Common myeloid progenitor, CD34-positive (primary cell): ENCODE measurements at regions not wholly inside any gene's neighbourhood (a gene's known extent, or its start where the extent isn't known, plus 50 kb on each side); places are given as distances from the start of the nearest gene placed in this dataset.

Source experiments
- CTCF ChIA-PET: fragments of 350-600 bp; sonication (Branson Sonifier 250); formaldehyde crosslinking; loops from one replicate; lab custom pipeline; 2021; ENCODE audit warnings: antibody characterized with exemption; lab: Charles Lee
- POLR2A ChIA-PET: fragments of 350-600 bp; sonication (Branson Sonifier 250); formaldehyde crosslinking; loops from one replicate; lab custom pipeline; 2021; ENCODE audit warnings: antibody characterized with exemption; lab: Charles Lee
- DNase-seq, 3 donors: peaks; one replicate each; pipeline versions ENCODE4 v3.0.0 to v3.0.0-alpha.2; 2013
- H3K27ac ChIP-seq, 2 experiments: 1 replicate in 1 of 2; 2 replicates in 1 of 2; pipeline ENCODE4 v1.7.0; 2013; ENCODE audit warnings: inconsistent platforms in 2 of 2, low read length in 2 of 2, mild to moderate bottlenecking in 2 of 2, low read depth in 1 of 2, moderate library complexity in 1 of 2; ENCODE audit not compliant: severe bottlenecking in 2 of 2, insufficient read depth in 1 of 2, poor library complexity in 1 of 2
- H3K27me3 ChIP-seq, 5 experiments: replicated peaks in 2 of 5; 1 replicate in 3 of 5; 2 replicates in 2 of 5; pipeline versions ENCODE4 v1.6.1 to v1.7.0; 2013; ENCODE audit warnings: low read length in 4 of 5, mild to moderate bottlenecking in 2 of 5, moderate library complexity in 2 of 5, inconsistent platforms in 1 of 5; ENCODE audit not compliant: insufficient read depth in 5 of 5, control insufficient read depth in 4 of 5
- H3K36me3 ChIP-seq, 4 experiments: 1 replicate in 2 of 4; 2 replicates in 2 of 4; pipeline versions ENCODE4 v1.6.1 to v1.7.0; 2013; ENCODE audit warnings: low read length in 3 of 4, control low read depth in 1 of 4, mild to moderate bottlenecking in 1 of 4; ENCODE audit not compliant: control insufficient read depth in 4 of 4, insufficient read depth in 4 of 4
- H3K4me1 ChIP-seq, 4 experiments: 1 replicate in 3 of 4; 2 replicates in 1 of 4; pipeline versions ENCODE4 v1.6.1 to v1.7.1; 2013; ENCODE audit warnings: low read length in 3 of 4, mild to moderate bottlenecking in 3 of 4, control low read depth in 1 of 4, inconsistent platforms in 1 of 4, moderate library complexity in 1 of 4; ENCODE audit not compliant: control insufficient read depth in 4 of 4, insufficient read depth in 4 of 4; ENCODE audit errors: control extremely low read depth in 1 of 4
- H3K4me3 ChIP-seq, 7 experiments: 1 replicate in 4 of 7; 2 replicates in 3 of 7; pipeline versions ENCODE4 v1.5.1 to v1.7.0; 2013; ENCODE audit warnings: mild to moderate bottlenecking in 7 of 7, low read length in 6 of 7, moderate library complexity in 6 of 7, inconsistent platforms in 2 of 7, low read depth in 2 of 7, control low read depth in 1 of 7; ENCODE audit not compliant: insufficient read depth in 4 of 7, control insufficient read depth in 1 of 7; ENCODE audit errors: extremely low read depth in 1 of 7
- H3K9me3 ChIP-seq, 5 experiments: 1 replicate in 4 of 5; 2 replicates in 1 of 5; pipeline versions ENCODE4 v1.6.1 to v1.7.1; 2013; ENCODE audit warnings: low read length in 4 of 5, mild to moderate bottlenecking in 2 of 5, inconsistent platforms in 1 of 5, low read depth in 1 of 5, moderate library complexity in 1 of 5; ENCODE audit not compliant: control insufficient read depth in 4 of 5, insufficient read depth in 2 of 5; ENCODE audit errors: control extremely low read depth in 1 of 5
- WGBS: methylation state at CpG from one replicate; pipeline ENCODE4 v1.1.5; 2013; ENCODE audit not compliant: insufficient coverage; 5-methylcytosine and 5-hydroxymethylcytosine counted together

DNA sequence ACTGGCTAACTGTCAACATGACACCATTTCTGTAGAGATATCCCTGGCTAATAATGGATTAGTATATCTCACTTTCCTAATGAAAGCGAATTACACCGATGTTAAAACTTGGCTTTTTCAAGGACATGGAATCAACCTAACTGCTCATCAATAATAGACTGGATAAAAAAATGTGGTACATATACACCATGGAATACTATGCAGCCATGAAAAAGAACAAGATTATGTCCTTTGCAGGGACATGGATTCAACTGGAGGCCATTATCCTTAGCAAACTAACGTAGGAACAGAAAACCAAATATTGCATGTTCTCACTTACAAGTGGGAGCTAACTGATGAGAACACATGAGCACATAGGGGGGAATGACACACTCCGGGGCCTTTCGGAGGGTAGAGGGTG is 62.6 kb downstream of the ZIC1 start:
- ChIA-PET POLR2A (no interaction called here), CTCF (no interaction called here)
- DNase-seq: no peak
- 100% methylated on average over 1 of the region's 5 CpGs for WGBS
- Histone ChIP-seq H3K4me1 (no peaks in the 10 kb centered on the region), H3K4me3 (no peak overlapping the region), H3K27me3 (no peaks in the 10 kb centered on the region), H3K9me3 (no peaks in the 10 kb centered on the region), H3K36me3 (no peaks in the 10 kb centered on the region), H3K27ac (no peak overlapping the region)

DNA sequence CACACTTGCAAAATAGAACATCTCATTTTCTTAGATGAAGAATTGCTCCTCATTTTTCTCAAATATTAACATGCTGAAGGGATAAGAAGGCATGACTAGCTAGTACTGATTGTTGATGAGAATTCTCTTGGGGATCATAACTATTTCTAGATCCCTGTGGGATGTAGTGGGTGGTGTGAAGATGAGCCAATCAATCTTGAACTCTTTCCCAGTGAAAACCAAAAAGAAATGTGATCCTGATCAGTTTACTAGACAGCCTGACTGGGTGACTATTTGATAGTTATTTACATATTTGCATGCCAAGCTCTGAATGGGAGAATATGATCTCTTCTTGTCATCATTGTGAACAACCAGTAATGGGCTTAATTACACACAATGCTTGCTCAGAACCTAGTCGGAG is 63.7 kb downstream of the ZIC1 start:
- Histone ChIP-seq H3K36me3 (no peaks in the 10 kb centered on the region), H3K9me3 (no peaks in the 10 kb centered on the region), H3K4me1 (no peaks in the 10 kb centered on the region), H3K27me3 (no peaks in the 10 kb centered on the region), H3K4me3 (no peak overlapping the region), H3K27ac (no peak overlapping the region)
- ChIA-PET POLR2A (no interaction called here), CTCF (no interaction called here)
- DNase-seq: no peak
- 100% methylated on average over 1 of the region's 1 CpG for WGBS

DNA sequence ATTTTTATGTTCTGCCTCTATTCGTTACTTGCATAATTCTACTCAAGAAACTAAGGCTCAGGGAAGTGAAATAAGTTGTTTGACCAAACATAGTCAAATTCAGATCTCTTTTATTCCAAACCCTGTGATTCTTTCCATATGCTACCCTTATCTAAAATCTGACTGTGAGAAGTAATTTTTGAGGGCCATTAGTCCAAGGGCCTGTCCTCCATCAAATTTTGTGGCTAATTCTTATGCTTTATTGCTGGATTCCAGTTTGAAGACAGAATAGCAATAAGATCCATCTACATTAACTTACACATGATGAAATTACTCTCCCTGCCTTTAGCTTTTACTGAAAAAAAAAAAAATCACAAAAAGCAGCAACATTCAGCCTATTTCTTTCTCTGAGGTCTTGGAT is 74.0 kb downstream of the ZIC1 start:
- Histone ChIP-seq H3K4me3 (no peak overlapping the region), H3K36me3 (no peaks in the 10 kb centered on the region), H3K9me3 (peaks cover 0 to 1% (median 0%) of the 10 kb centered on the region in 5 experiments), H3K27ac (no peak overlapping the region), H3K4me1 (no peaks in the 10 kb centered on the region), H3K27me3 (no peaks in the 10 kb centered on the region)
- ChIA-PET POLR2A (no interaction called here), CTCF (no interaction called here)
- DNase-seq: no peak
- WGBS: no CpG with 5 or more reads among the region's 1 CpG

DNA sequence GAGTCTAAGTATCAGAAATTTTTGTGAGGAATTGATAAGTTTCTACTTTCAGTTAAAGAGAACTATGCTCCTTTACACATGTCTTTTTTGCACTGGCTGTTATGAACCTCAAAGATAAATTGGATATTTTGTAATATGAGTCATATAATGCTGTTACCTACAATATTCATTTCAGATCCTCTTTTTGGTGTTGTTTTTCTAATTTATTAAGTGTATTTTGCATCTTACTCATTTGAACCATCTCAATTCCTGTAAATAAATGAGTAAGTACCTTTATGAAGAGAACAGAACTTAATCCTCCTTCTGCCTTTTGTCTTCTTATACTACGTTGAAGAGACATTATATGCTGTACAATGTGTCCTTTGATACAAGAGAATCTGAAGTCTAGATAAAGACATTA is 74.4 kb downstream of the ZIC1 start:
- H3K27me3 ChIP-seq: no peaks in the 10 kb centered on the region
- ChIA-PET CTCF (no interaction called here), POLR2A (no interaction called here)
- no peaks in the 10 kb centered on the region for H3K36me3 ChIP-seq
- H3K4me3 ChIP-seq: no peak overlapping the region
- WGBS: no CpG with 5 or more reads among the region's 1 CpG
- no peak overlapping the region for H3K27ac ChIP-seq
- H3K4me1 ChIP-seq: no peaks in the 10 kb centered on the region
- peaks cover 0 to 1% (median 0%) of the 10 kb centered on the region in 5 experiments for H3K9me3 ChIP-seq
- DNase-seq: no peak

DNA sequence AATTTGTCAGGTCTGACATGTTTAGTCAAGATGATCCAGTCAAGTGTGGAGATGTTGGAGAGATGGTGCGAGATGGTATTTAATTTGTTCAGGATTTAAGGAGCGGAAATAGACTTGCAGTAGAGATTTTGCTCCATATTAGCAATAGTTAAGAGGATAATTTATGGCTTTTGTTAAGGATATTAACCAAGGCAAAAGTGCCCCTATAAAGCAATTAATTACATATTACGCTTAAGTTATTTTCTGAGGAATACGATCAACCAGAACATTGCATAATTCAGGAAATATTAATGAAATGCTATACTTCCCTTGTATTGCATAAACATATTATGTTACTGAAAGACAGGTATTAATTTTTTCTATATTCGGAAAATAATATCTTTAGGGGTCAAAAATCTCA is 83.9 kb downstream of the ZIC1 start:
- H3K4me1 ChIP-seq: no peaks in the 10 kb centered on the region
- no peak for DNase-seq
- no peaks in the 10 kb centered on the region for H3K9me3 ChIP-seq
- POLR2A ChIA-PET: no interaction called here
- H3K27me3 ChIP-seq: no peaks in the 10 kb centered on the region
- H3K27ac ChIP-seq: no peak overlapping the region
- WGBS: 100% methylated on average over 1 of the region's 5 CpGs
- CTCF ChIA-PET: no interaction called here
- no peak overlapping the region for H3K4me3 ChIP-seq
- no peaks in the 10 kb centered on the region for H3K36me3 ChIP-seq

DNA sequence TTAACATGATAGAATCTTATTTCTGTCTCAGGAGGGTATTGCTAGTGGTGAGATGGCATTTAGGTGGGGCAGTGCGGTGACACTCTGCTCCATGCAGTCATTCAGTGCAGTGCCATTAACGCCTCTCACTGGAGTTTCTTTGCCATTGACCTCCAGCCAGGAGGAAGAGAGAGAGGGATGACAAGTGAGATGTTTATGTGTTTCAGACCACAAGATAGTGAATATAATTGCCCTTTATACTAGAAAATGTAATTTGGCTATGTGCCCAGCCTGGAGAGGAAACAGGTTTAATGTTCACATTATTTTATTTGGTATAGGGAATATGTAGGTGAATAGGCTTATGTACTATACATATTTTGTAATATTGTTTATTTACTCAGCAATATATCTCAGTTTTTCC is 84.5 kb downstream of the ZIC1 start:
- Histone ChIP-seq H3K4me3 (no peak overlapping the region), H3K36me3 (no peaks in the 10 kb centered on the region), H3K9me3 (no peaks in the 10 kb centered on the region), H3K4me1 (no peaks in the 10 kb centered on the region), H3K27ac (no peak overlapping the region), H3K27me3 (no peaks in the 10 kb centered on the region)
- no peak for DNase-seq
- ChIA-PET POLR2A (no interaction called here), CTCF (no interaction called here)
- no CpG with 5 or more reads among the region's 2 CpGs for WGBS

DNA sequence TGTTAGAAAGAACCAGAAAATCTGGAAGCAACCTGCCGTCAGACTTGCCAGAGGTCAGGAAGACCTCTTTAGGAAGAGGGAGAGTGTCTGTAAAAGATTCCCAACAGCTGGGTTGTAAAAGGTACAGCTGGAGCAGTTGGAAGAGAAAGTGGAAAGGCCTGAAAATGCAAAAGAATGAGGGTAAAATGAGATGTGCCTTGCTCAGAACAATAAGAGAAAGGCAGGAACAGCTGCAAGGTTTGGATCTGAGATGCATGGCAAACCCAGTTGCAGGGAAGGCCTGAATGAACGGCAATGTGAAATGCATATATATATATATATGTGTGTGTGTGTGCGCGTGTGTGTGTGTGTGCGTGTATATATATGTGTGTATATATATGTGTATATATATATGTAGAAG is 88.1 kb downstream of the ZIC1 start:
- CTCF ChIA-PET: no interaction called here
- H3K27ac ChIP-seq: no peak overlapping the region
- 79% methylated on average over 1 of the region's 5 CpGs for WGBS

More for the DNA sequence above, 88.1 kb downstream of the ZIC1 start:
- DNase-seq: no peak
- Histone ChIP-seq H3K4me1 (no peaks in the 10 kb centered on the region), H3K27me3 (no peaks in the 10 kb centered on the region), H3K36me3 (no peaks in the 10 kb centered on the region), H3K9me3 (no peaks in the 10 kb centered on the region), H3K4me3 (no peak overlapping the region)
- POLR2A ChIA-PET: no interaction called here
